B cell (primary cell): ENCODE measurements at regions not wholly inside any gene's neighbourhood (a gene's known extent, or its start where the extent isn't known, plus 50 kb on each side); places are given as distances from the start of the nearest gene placed in this dataset.
"Not testable (repeated sequence)": the region's sequence is repeated elsewhere in the genome, so short reads cannot be mapped to it uniquely, and the experiment has no call there.

Experiments used
- ATAC-seq: fragments of 200-7000 bp; cut with Tn5 transposase; one replicate; pipeline ENCODE4 v1.10.0; 2021; ENCODE audit warnings: low read depth, mild to moderate bottlenecking, moderate number of reproducible peaks, moderate library complexity
- CTCF ChIA-PET: fragments of 350-600 bp; sonication (Branson Sonifier 250); formaldehyde crosslinking; loops from one replicate; lab custom pipeline; 2021; ENCODE audit warnings: antibody characterized with exemption, inconsistent platforms; lab: Charles Lee
- POLR2A ChIA-PET: fragments of 350-600 bp; sonication (Branson Sonifier 250); formaldehyde crosslinking; loops from one replicate; lab custom pipeline; 2021; ENCODE audit warnings: antibody characterized with exemption; lab: Charles Lee
- DNase-seq: peaks from one replicate; pipeline ENCODE4 v3.0.0; 2013
- H2AFZ ChIP-seq: 2 replicates; pipeline ENCODE4 v1.6.1; 2012; ENCODE audit warnings: mild to moderate bottlenecking, low read depth, low read length; ENCODE audit not compliant: insufficient read depth, poor library complexity, severe bottlenecking
- H3K27ac ChIP-seq, 2 donors: 1 replicate in 1 of 2; 2 replicates in 1 of 2; pipeline ENCODE4 v1.5.1; 2012 to 2013; ENCODE audit warnings: low read length in 2 of 2, mild to moderate bottlenecking in 2 of 2, moderate library complexity in 1 of 2
- H3K27me3 ChIP-seq, 4 experiments: fragments of 200-600 bp in 1 of 4; sonication (generic) in 1 of 4; replicated peaks in 1 of 4; 1 replicate in 2 of 4; 2 replicates in 2 of 4; pipeline versions ENCODE4 v1.6.1 to v1.7.0; 2013 to 2016; ENCODE audit warnings: low read length in 3 of 4, mild to moderate bottlenecking in 2 of 4, mixed read lengths in 1 of 4, moderate library complexity in 1 of 4; ENCODE audit not compliant: insufficient read depth in 4 of 4, control insufficient read depth in 3 of 4; ENCODE audit errors: control extremely low read depth in 1 of 4
- H3K36me3 ChIP-seq, 2 experiments: replicated peaks in 1 of 2; 1 replicate in 1 of 2; 2 replicates in 1 of 2; pipeline versions ENCODE4 v1.6.1 to v1.7.1; 2013; ENCODE audit warnings: low read length in 1 of 2; ENCODE audit not compliant: insufficient read depth in 2 of 2, control insufficient read depth in 1 of 2; ENCODE audit errors: control extremely low read depth in 1 of 2, extremely low read depth in 1 of 2
- H3K4me1 ChIP-seq, 2 donors: fragments of 200-600 bp in 1 of 2; sonication (generic) in 1 of 2; 1 replicate in 1 of 2; 2 replicates in 1 of 2; pipeline versions ENCODE4 v1.5.1 to v1.6.1; 2013 to 2017; ENCODE audit warnings: low read length in 2 of 2; ENCODE audit not compliant: control insufficient read depth in 2 of 2, insufficient read depth in 2 of 2
- H3K4me2 ChIP-seq: replicated peaks from 2 replicates; pipeline ENCODE3; 2012; ENCODE audit warnings: mild to moderate bottlenecking, low read depth, low read length; ENCODE audit not compliant: poor library complexity, severe bottlenecking
- H3K4me3 ChIP-seq, 5 experiments: fragments of 200-600 bp in 1 of 5; sonication (generic) in 1 of 5; 1 replicate in 3 of 5; 2 replicates in 2 of 5; pipeline versions ENCODE4 v1.5.1 to v1.7.0; 2011 to 2016; ENCODE audit warnings: low read length in 4 of 5, mild to moderate bottlenecking in 4 of 5, low read depth in 2 of 5, control low read depth in 1 of 5, moderate library complexity in 1 of 5; ENCODE audit not compliant: insufficient read depth in 1 of 5; ENCODE audit errors: control extremely low read depth in 1 of 5, extremely low read depth in 1 of 5
- H3K79me2 ChIP-seq: fragments of 200-600 bp; sonication (generic); one replicate; pipeline ENCODE4 v1.6.0; 2016; ENCODE audit warnings: low read length; ENCODE audit not compliant: control insufficient read depth, insufficient read depth
- H3K9ac ChIP-seq: fragments of 200-600 bp; sonication (generic); 2 replicates; pipeline ENCODE4 v1.6.1; 2017; ENCODE audit warnings: mild to moderate bottlenecking, low read length, moderate library complexity
- H3K9me3 ChIP-seq, 3 donors: one replicate each; pipeline versions ENCODE4 v1.6.1 to v1.7.1; 2013; ENCODE audit warnings: low read length in 2 of 3; ENCODE audit not compliant: control insufficient read depth in 2 of 3, insufficient read depth in 1 of 3; ENCODE audit errors: control extremely low read depth in 1 of 3
- H4K20me1 ChIP-seq: 2 replicates; pipeline ENCODE4 v1.6.0; 2012; ENCODE audit warnings: mild to moderate bottlenecking, low read length; ENCODE audit not compliant: insufficient read depth, control insufficient read depth, poor library complexity, severe bottlenecking
- H3K27ac Mint-ChIP-seq: one replicate; pipeline ENCODE4 v1.8.0; 2021; ENCODE audit warnings: mixed read lengths
- H3K27me3 Mint-ChIP-seq: one replicate; pipeline ENCODE4 v1.8.0; 2021; ENCODE audit warnings: mixed read lengths
- H3K4me1 Mint-ChIP-seq: one replicate; pipeline ENCODE4 v1.8.0; 2021; ENCODE audit warnings: mixed read lengths
- H3K4me3 Mint-ChIP-seq: one replicate; pipeline ENCODE4 v1.8.0; 2021; ENCODE audit warnings: mixed read lengths
- H3K9me3 Mint-ChIP-seq: one replicate; pipeline ENCODE4 v1.8.0; 2022; ENCODE audit warnings: mixed read lengths; ENCODE audit not compliant: insufficient read depth
- WGBS: methylation state at CpG from one replicate; pipeline ENCODE4 v1.1.5; 2013; ENCODE audit warnings: missing lambda C conversion rate; ENCODE audit not compliant: insufficient coverage; 5-methylcytosine and 5-hydroxymethylcytosine counted together
- intact Hi-C: fragments of 100-400 bp; cut with micrococcal nuclease; formaldehyde crosslinking; loops from one replicate; pipeline ENCODE4 v1.10.0; 2022

DNA sequence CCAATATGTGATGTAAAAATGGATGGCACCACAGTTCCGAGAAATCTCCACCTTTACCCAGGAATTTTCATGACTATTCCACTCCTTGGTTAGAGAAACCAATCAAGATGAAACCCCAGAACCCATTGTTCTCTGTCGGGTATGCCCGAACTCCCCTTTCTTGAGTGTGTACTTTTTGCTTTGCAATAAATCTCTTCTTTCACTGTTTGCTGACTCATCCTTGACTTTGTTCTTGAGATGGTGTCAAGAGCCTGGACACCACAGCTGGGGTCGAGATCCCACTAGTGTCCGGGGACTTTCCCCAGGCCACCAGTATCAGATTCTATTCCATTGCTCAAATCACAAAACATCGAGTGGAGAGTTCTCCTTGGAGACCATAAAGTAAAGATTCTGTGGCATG lies 240.9 kb downstream of the FAM72C start:
- H3K4me3 Mint-ChIP-seq, POLR2A ChIA-PET, CTCF ChIA-PET: not testable (repeated sequence)

DNA sequence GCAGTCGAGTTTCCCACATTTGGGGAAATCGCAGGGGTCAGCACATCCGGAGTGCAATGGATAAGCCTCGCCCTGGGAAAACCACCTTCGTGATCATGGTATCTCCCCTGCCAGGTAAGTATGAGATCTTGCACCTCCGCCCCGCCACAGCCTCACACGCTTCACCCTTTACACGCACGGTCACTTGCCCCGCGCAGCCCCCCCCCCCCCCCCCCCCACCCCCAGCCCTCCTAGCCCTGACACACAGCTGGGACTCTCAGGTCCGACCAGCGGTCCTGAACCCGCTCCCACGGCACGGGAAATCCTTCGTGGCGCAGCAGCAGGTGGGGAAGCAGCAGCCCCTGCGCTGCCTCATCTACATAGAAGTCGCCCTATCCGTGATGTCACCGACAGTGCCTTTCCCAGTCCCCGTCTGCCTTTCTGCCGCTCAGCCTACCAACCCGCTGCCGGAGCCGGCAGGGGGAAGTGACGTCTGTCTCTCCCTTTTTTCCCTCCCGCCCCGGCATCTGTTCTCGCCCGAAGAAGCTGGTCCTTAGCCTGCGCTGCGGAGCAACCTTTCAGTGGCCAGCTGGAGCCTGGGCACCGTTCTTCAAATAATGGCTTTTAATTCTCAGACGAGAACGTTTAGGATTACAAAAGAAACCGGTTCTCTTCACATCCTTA lies 242.2 kb downstream of the FAM72C start:
- H3K9ac ChIP-seq, H2AFZ ChIP-seq, H3K79me2 ChIP-seq, H3K27ac ChIP-seq, DNase-seq, CTCF ChIA-PET, H3K4me1 ChIP-seq, H3K4me1 Mint-ChIP-seq, H3K4me3 ChIP-seq, H3K9me3 ChIP-seq, H3K9me3 Mint-ChIP-seq, H4K20me1 ChIP-seq, intact Hi-C loops, H3K36me3 ChIP-seq, H3K4me2 ChIP-seq, H3K27me3 ChIP-seq, H3K4me3 Mint-ChIP-seq: not testable (repeated sequence)
- POLR2A ChIA-PET: interaction anchor here (0.5 to 0.6 kb wide), 2 partner anchors 831 to 835 kb away, joined by 4 to 7 read pairs; no protein-coding TSS in a partner anchor
- ATAC-seq: peak; percentile 56
- no CpG with 5 or more reads among the region's 39 CpGs for WGBS
- peak overlapping the region; percentile 89 for H3K27ac Mint-ChIP-seq
- peaks cover 39% of the 10 kb centered on the region for H3K27me3 Mint-ChIP-seq

More for the DNA sequence above, 240.9 kb downstream of the FAM72C start:
- intact Hi-C loops, H3K27ac ChIP-seq, H3K9me3 ChIP-seq, H4K20me1 ChIP-seq, H3K9ac ChIP-seq, DNase-seq, H3K4me1 ChIP-seq, H3K4me3 ChIP-seq, H3K4me2 ChIP-seq, H2AFZ ChIP-seq, H3K9me3 Mint-ChIP-seq, H3K36me3 ChIP-seq, ATAC-seq, H3K4me1 Mint-ChIP-seq, H3K79me2 ChIP-seq, H3K27ac Mint-ChIP-seq: not testable (repeated sequence)
- H3K27me3 Mint-ChIP-seq: peaks cover 46% of the 10 kb centered on the region
- 80% methylated on average over 2 of the region's 6 CpGs for WGBS
- peaks cover 0 to 15% (median 8%) of the 10 kb centered on the region in 4 experiments for H3K27me3 ChIP-seq

DNA sequence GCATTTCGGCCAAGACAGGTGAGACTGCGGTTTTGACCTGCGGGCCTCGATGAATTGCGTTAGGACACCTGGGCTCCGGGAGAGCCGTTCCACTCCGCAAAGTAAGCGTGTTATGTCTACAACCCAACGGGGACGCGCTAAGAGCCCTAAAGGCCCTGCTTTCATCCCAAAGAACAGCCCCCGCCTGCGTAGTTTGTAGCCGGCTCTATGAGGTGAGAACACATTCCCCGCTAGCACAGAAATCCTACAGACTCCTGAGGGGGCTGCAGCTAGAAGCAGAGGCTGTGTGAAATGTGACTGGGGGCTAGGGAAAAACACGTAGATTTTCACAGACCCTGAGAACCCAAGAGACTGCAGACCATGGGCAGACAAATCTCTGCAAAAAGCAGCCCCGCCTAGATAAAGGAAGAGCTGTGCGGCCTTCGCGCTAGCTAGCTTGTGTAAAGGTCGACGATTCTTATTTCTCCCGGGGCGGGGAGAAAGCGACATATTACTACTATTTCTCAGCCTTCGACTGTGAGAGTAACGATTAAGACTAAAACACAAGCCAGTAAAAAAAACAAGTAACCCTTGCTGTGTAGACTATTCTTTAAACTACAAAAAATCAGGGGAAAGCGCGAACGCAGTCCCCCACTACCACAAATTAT lies 242.9 kb downstream of the FAM72C start:
- H3K9ac ChIP-seq, H3K9me3 ChIP-seq, DNase-seq, H3K27ac ChIP-seq, H3K4me3 ChIP-seq, H3K36me3 ChIP-seq, H3K79me2 ChIP-seq, H4K20me1 ChIP-seq, H2AFZ ChIP-seq, H3K4me1 ChIP-seq, POLR2A ChIA-PET, H3K27ac Mint-ChIP-seq, H3K9me3 Mint-ChIP-seq, CTCF ChIA-PET, intact Hi-C loops, H3K4me1 Mint-ChIP-seq, H3K4me2 ChIP-seq, H3K27me3 ChIP-seq: not testable (repeated sequence)
- peak; percentile 87 for ATAC-seq
- Mint-ChIP-seq H3K4me3 (peak overlapping the region; percentile 26), H3K27me3 (peaks cover 37% of the 10 kb centered on the region)
- no CpG with 5 or more reads among the region's 31 CpGs for WGBS
